Inferior parietal cortex (tissue), 1 donor: ENCODE measurements at regions not wholly inside any gene's neighbourhood (a gene's known extent, or its start where the extent isn't known, plus 50 kb on each side); places are given as distances from the start of the nearest gene placed in this dataset.

Experiments used
- DNase-seq: peaks from one replicate; pipeline ENCODE4 v3.0.0-alpha.2; 2016; ENCODE audit errors: extremely low spot score

DNA sequence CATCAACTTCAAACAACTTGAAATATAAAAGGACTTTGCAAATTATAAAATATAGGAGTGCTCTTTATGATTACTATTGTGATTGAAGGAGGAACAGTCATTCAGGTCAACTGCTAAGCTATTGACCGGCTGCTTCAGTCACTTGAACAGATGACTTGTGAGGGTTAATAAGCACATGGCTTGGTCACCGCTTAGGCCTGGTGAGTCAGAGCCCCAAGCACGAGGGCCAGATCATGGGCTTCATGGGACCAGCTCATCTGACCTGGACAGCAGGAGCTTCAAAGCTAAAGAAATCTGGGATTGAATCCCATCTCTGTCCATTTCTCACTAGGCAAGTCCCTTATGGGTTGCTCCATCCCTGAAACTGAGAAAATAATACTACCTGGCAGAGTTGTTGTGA lies 60.4 kb upstream of the ADO start:
- DNase-seq: no peak

DNA sequence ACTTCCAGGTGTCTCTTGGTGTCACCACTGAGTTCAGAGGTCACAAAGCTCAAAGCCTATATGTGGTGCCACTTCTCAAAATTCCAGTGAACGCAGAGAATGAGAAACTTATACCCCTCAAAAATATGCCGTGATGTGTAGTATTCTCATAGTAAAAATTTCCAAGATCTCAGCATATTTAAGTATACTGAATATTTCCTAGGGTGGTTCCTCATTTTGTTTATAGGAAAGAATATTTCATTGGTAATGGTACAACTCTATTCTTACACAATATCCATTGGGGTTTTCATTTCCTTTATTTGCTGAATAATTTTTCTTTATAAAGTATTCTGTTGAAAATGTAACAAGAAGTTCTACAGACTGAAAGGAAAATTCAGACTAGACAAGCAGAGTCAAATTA lies 58.9 kb upstream of the ADO start:
- no peak for DNase-seq

DNA sequence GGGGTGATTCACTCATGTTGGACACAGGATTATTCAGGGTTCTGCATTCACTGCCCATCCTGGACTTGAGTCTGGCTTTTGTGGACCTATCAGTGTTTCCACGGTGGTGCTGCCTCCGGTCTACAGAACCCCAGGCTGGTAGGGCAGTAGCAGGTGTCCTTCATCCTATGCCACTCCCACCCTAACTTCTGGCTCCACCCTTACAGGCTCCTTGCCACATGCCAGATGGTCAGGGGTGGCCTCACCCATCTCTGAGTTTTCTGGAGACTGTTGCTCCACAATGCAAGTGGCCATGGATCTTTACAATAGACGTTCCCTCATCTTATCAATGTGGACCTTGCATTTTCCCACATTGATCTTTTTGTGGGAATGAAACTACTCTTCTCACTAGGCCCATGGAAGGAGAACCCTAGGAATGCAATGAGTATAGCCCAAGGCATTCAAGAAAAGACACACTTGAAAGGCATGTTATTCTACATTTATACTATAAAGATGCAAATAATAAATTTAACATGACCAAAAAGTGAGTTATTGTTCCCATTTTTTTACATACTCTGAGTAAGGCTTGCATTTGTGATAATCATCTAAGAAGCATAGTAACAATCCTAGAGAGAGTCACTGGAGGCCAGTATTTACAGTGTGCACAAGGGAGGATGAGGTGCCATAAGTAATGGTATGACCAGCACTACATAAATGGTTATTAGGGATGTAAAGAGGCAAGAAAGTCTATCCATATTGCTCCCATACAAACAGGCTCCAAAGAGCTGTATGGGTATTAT lies 57.4 kb upstream of the ADO start:
- DNase-seq: no peak

DNA sequence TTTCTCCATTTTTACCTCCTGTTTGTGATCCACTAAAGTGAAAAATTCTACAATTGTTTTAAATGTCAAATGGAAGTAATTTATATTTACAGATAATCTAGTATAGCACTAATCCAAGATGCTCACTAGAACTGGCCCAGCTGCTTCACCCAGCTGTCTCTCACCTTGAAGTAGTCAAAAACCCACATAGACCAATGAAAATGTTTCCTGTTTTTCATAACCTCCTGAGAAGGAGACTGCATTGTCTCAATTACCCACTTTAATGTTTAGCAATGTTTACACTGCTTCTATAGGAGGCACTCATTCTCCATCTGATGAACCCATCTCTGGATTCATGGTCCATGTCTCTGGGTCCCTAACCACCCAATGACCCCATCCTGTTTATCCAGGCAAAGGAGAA lies 56.1 kb upstream of the ADO start:
- no peak for DNase-seq

DNA sequence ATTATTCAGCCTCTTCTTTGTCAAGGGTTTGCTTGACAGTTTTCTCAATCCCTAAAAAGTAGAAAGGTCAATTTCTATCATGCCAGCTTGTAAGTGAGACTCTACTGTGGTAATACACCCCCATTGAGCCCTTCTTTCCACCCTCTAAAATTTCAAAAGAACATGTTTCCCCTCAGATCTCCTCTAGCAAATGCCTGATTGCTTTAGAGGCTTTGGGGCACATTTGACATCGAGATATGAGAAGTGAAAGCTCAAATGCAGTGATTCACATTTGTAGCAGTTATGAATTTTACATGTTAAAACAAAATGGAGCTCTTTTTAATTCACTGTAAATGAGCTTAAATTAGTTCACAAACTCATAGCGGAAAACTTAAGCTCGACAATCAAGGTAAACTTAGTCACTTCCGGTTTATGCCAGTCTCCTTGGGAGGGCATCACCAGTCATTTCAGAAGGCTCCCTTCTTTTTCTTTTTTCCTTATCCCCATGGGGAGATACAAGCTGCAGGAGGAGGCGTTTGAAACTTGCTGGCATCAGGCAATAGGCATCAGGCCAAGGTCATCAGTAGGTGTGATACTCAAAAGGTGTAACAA lies 55.3 kb upstream of the ADO start:
- no peak for DNase-seq
